ENCODE measurements at regions not wholly inside any gene's neighbourhood (a gene's known extent, or its start where the extent isn't known, plus 50 kb on each side); places are given as distances from the start of the nearest gene placed in this dataset.
"Not testable (repeated sequence)": the region's sequence is repeated elsewhere in the genome, so short reads cannot be mapped to it uniquely, and the experiment has no call there.

- no peak overlapping the region for H3K9ac ChIP-seq (ENCODE audit: low read depth, low read length)
- H3K4me1 ChIP-seq (ENCODE audit: insufficient read depth, low read length) = 0 out of 2 replicates have a peak, but pooled peaks cover 7% of the 10 kb centered on the region
- H3K9me3 ChIP-seq (ENCODE audit: control insufficient read depth, insufficient read depth, low read length) = no peaks in the 10 kb centered on the region
- no peaks in the 10 kb centered on the region for H3K36me3 ChIP-seq (ENCODE audit: insufficient read depth, low read length)
Measured at GRCh38 chr7:109532262-109532992, 962.8 kb downstream of the DNAJB9 start.

- Histone ChIP-seq H3K4me1 (ENCODE audit: insufficient read depth, low read length) (peaks cover 11% of the 10 kb centered on the region; the same call in 1 of the 2 replicates), H3K36me3 (ENCODE audit: insufficient read depth, low read length) (0 out of 2 replicates have a peak, but pooled peaks cover 3% of the 10 kb centered on the region)
Measured at GRCh38 chr7:109545686-109546085, 976.0 kb downstream of the DNAJB9 start.

GRCh38 chr7:109549471-109550193 is 980.0 kb downstream of the DNAJB9 start:
- Histone ChIP-seq H3K36me3 (ENCODE audit: insufficient read depth, low read length) (0 out of 2 replicates have a peak, but pooled peaks cover 3% of the 10 kb centered on the region), H3K9me3 (ENCODE audit: control insufficient read depth, insufficient read depth, low read length) (no peaks in the 10 kb centered on the region; the same call in 1 of the 2 replicates), H3K4me1 (ENCODE audit: insufficient read depth, low read length) (peaks cover 23% of the 10 kb centered on the region), H3K9ac (ENCODE audit: low read depth, low read length) (no peak overlapping the region)

More at GRCh38 chr7:109545686-109546085, 976.0 kb downstream of the DNAJB9 start:
- no peak overlapping the region for H3K9ac ChIP-seq (ENCODE audit: low read depth, low read length)
- no peaks in the 10 kb centered on the region for H3K9me3 ChIP-seq (ENCODE audit: control insufficient read depth, insufficient read depth, low read length)

GRCh38 chr7:109552017-109552416 is 982.3 kb downstream of the DNAJB9 start:
- Histone ChIP-seq H3K4me1 (ENCODE audit: insufficient read depth, low read length) (peaks cover 21% of the 10 kb centered on the region), H3K9ac (ENCODE audit: low read depth, low read length) (no peak overlapping the region), H3K36me3 (ENCODE audit: insufficient read depth, low read length) (0 out of 2 replicates have a peak, but pooled peaks cover 3% of the 10 kb centered on the region), H3K9me3 (ENCODE audit: control insufficient read depth, insufficient read depth, low read length) (no peaks in the 10 kb centered on the region; the same call in none of the 2 replicates)

DNA sequence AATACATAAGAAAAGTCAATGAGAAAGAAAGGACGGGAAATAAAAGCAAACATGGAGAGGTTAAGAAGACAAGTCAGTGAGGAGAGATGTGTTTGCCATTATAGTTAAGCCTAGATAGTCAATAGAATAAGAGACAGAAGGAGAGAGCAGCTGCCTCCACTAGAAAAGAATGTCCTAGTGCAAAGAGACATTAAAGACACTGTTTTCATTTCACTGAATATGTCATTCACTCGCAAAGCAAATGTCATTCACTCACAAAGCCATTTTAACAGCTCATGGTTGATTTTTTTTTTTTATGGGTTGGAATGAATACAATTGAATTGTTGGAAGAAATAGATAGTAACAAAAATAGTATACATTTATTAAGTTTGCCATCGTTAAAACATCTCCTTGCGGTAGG is 1007.6 kb downstream of the DNAJB9 start:
- H3K9me3 ChIP-seq (ENCODE audit: control insufficient read depth, insufficient read depth, low read length) = no peaks in the 10 kb centered on the region
- peaks cover 4% of the 10 kb centered on the region; the same call in 1 of the 2 replicates for H3K36me3 ChIP-seq (ENCODE audit: insufficient read depth, low read length)
- H3K9ac ChIP-seq (ENCODE audit: low read depth, low read length) = no peak overlapping the region
- peaks cover 10% of the 10 kb centered on the region; the same call in 1 of the 2 replicates for H3K4me1 ChIP-seq (ENCODE audit: insufficient read depth, low read length)

GRCh38 chr7:109579901-109580300 is 1010.2 kb downstream of the DNAJB9 start:
- Histone ChIP-seq H3K36me3 (ENCODE audit: insufficient read depth, low read length) (peaks cover 5% of the 10 kb centered on the region), H3K9ac (ENCODE audit: low read depth, low read length) (no peak overlapping the region), H3K4me1 (ENCODE audit: insufficient read depth, low read length) (peaks cover 10% of the 10 kb centered on the region; the same call in 1 of the 2 replicates), H3K9me3 (ENCODE audit: control insufficient read depth, insufficient read depth, low read length) (no peaks in the 10 kb centered on the region)

GRCh38 chr7:109582211-109582610 is 1012.5 kb downstream of the DNAJB9 start:
- Histone ChIP-seq H3K36me3 (ENCODE audit: insufficient read depth, low read length) (peaks cover 5% of the 10 kb centered on the region), H3K4me1 (ENCODE audit: insufficient read depth, low read length) (peaks cover 10% of the 10 kb centered on the region; the same call in 1 of the 2 replicates), H3K9ac (ENCODE audit: low read depth, low read length) (no peak overlapping the region), H3K9me3 (ENCODE audit: control insufficient read depth, insufficient read depth, low read length) (peaks cover 9% of the 10 kb centered on the region; the same call in 1 of the 2 replicates)

DNA sequence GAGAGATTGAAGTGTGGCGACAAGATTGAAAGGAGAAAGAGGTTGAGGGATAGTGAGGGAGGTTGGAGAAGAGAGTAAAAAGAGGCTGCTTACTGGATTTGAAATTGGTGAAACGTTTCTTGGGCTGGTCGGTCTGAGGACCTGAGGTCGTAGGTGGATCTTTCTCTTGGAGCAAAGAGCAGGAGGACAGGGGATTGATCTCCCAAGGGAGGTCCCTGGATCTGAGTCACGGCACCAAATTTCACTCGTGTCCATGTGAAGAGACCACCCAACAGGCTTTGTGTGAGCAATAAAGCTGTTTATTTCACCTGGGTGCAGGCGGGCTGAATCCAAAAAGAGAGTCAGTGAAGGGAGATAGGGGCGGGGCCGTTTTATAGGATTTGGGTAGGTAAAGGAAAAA is 1027.3 kb downstream of the DNAJB9 start:
- peak overlapping the region; percentile 82 for H3K9ac ChIP-seq (ENCODE audit: low read depth, low read length)
- H3K9me3 ChIP-seq (ENCODE audit: control insufficient read depth, insufficient read depth, low read length); H3K36me3 ChIP-seq (ENCODE audit: insufficient read depth, low read length): not testable (repeated sequence)
- H3K4me1 ChIP-seq (ENCODE audit: insufficient read depth, low read length) = peaks cover 14% of the 10 kb centered on the region

GRCh38 chr7:109611656-109612055 is 1042.0 kb downstream of the DNAJB9 start:
- Histone ChIP-seq H3K36me3 (ENCODE audit: insufficient read depth, low read length) (no peaks in the 10 kb centered on the region), H3K9ac (ENCODE audit: low read depth, low read length) (no peak overlapping the region), H3K9me3 (ENCODE audit: control insufficient read depth, insufficient read depth, low read length) (no peaks in the 10 kb centered on the region; the same call in 1 of the 2 replicates), H3K4me1 (ENCODE audit: insufficient read depth, low read length) (peaks cover 11% of the 10 kb centered on the region; the same call in 1 of the 2 replicates)

DNA sequence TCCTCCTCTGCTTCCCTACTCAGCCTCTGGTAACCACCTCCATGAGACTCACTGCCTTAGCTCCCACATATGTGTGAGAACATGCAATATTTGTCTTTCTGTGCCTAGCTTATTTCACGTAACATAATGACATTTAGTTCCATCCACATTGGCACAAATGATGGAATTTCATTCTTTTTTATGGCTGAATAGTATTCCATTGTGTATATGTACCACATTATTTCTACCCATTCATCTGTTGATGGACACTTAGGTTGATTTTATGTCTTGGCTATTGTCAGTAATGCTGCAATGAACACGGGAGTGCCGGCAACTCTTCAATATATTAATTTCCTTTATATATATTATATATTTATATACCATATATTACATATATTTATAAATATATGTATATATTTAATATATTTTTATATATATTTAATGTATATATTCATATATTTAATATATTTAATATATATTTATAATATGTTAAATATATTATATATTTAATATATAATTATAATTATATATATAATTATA is 1046.9 kb downstream of the DNAJB9 start:
- no peaks in the 10 kb centered on the region; the same call in 1 of the 2 replicates for H3K9me3 ChIP-seq (ENCODE audit: control insufficient read depth, insufficient read depth, low read length)
- H3K36me3 ChIP-seq (ENCODE audit: insufficient read depth, low read length) = no peaks in the 10 kb centered on the region
- H3K4me1 ChIP-seq (ENCODE audit: insufficient read depth, low read length) = 0 out of 2 replicates have a peak, but pooled peaks cover under 1% of the 10 kb centered on the region
- no peak overlapping the region for H3K9ac ChIP-seq (ENCODE audit: low read depth, low read length)

DNA sequence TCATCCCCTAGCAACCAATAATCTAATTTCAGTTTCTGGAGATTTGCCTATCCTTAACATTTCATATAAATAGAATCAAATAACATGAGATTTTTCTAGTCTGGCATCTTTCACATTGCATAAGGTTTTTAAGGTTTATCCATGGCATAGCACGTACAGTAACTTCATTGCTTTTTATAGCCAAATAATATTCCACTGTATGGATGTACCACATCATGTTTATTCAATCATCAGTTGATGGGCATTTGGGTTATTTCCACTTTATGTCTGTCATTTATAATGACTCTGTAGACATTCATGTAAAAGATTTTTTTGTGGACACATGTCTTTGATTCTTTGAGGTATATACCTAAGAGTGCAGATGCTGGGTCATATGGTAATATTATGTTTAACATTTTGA is 1052.6 kb downstream of the DNAJB9 start:
- no peak overlapping the region for H3K9ac ChIP-seq (ENCODE audit: low read depth, low read length)
- H3K36me3 ChIP-seq (ENCODE audit: insufficient read depth, low read length) = peaks cover 3% of the 10 kb centered on the region; the same call in 1 of the 2 replicates
- H3K4me1 ChIP-seq (ENCODE audit: insufficient read depth, low read length) = no peaks in the 10 kb centered on the region
- peaks cover 17% of the 10 kb centered on the region; the same call in 1 of the 2 replicates for H3K9me3 ChIP-seq (ENCODE audit: control insufficient read depth, insufficient read depth, low read length)

- H3K9ac ChIP-seq (ENCODE audit: low read depth, low read length); H3K4me1 ChIP-seq (ENCODE audit: insufficient read depth, low read length); H3K36me3 ChIP-seq (ENCODE audit: insufficient read depth, low read length): not testable (repeated sequence)
- peaks cover 13% of the 10 kb centered on the region for H3K9me3 ChIP-seq (ENCODE audit: control insufficient read depth, insufficient read depth, low read length)
Measured at GRCh38 chr7:109632890-109633289, 1063.2 kb downstream of the DNAJB9 start.

- peaks cover 26% of the 10 kb centered on the region for H3K4me1 ChIP-seq (ENCODE audit: insufficient read depth, low read length)
- H3K9me3 ChIP-seq (ENCODE audit: control insufficient read depth, insufficient read depth, low read length) = peaks cover 13% of the 10 kb centered on the region
- H3K9ac ChIP-seq (ENCODE audit: low read depth, low read length) = no peak overlapping the region
- H3K36me3 ChIP-seq (ENCODE audit: insufficient read depth, low read length) = peaks cover 4% of the 10 kb centered on the region; the same call in 1 of the 2 replicates
Measured at GRCh38 chr7:109635374-109635773, 1065.7 kb downstream of the DNAJB9 start.

- H3K4me1 ChIP-seq (ENCODE audit: insufficient read depth, low read length) = peaks cover 35% of the 10 kb centered on the region
- H3K9me3 ChIP-seq (ENCODE audit: control insufficient read depth, insufficient read depth, low read length) = peaks cover 5% of the 10 kb centered on the region
- no peak overlapping the region for H3K9ac ChIP-seq (ENCODE audit: low read depth, low read length)
- no peaks in the 10 kb centered on the region; the same call in 1 of the 2 replicates for H3K36me3 ChIP-seq (ENCODE audit: insufficient read depth, low read length)
Measured at GRCh38 chr7:109637428-109637990, 1067.8 kb downstream of the DNAJB9 start.
